Ishikawa (cell line): ENCODE measurements at regions not wholly inside any gene's neighbourhood (a gene's known extent, or its start where the extent isn't known, plus 50 kb on each side); places are given as distances from the start of the nearest gene placed in this dataset.

ENCODE experiments used
- CEBPB ChIP-seq: IDR thresholded peaks from 2 replicates; pipeline ENCODE4 v1.6.1; 2012
- CREB1 ChIP-seq: IDR thresholded peaks from 2 replicates; pipeline ENCODE4 v1.6.1; 2012; ENCODE audit warnings: low read depth
- EGR1 ChIP-seq: IDR thresholded peaks from 2 replicates; pipeline ENCODE4 v1.6.1; 2012
- EP300 ChIP-seq: IDR thresholded peaks from 2 replicates; pipeline ENCODE4 v1.6.1; 2012; ENCODE audit warnings: borderline replicate concordance
- FOXM1 ChIP-seq: IDR thresholded peaks from 2 replicates; pipeline ENCODE4 v1.6.1; 2012; ENCODE audit warnings: low read depth, borderline replicate concordance
- NFIC ChIP-seq: IDR thresholded peaks from 2 replicates; pipeline ENCODE4 v1.6.1; 2012
- RAD21 ChIP-seq: IDR thresholded peaks from 2 replicates; pipeline ENCODE4 v1.6.1; 2012; ENCODE audit warnings: low read depth
- TAF1 ChIP-seq: IDR thresholded peaks from 2 replicates; pipeline ENCODE4 v1.6.1; 2012; ENCODE audit warnings: low read depth, mild to moderate bottlenecking
- TCF12 ChIP-seq: IDR thresholded peaks from 2 replicates; pipeline ENCODE4 v1.6.1; 2012; ENCODE audit warnings: low read depth
- TEAD4 ChIP-seq: IDR thresholded peaks from 2 replicates; pipeline ENCODE4 v1.6.1; 2012
- YY1 ChIP-seq: IDR thresholded peaks from 2 replicates; pipeline ENCODE4 v1.6.1; 2012; ENCODE audit warnings: low read depth
- ZBTB7A ChIP-seq: IDR thresholded peaks from 2 replicates; pipeline ENCODE4 v1.6.1; 2012; ENCODE audit warnings: low read depth
- TF ChIP-seq, protein P1 (sequence below): IDR thresholded peaks from 2 replicates; pipeline ENCODE4 v1.6.1; 2012
- TF ChIP-seq, protein P2 (sequence below): IDR thresholded peaks from 2 replicates; pipeline ENCODE4 v1.6.1; 2012
- TF ChIP-seq, protein P3 (sequence below): IDR thresholded peaks from 2 replicates; pipeline ENCODE4 v1.6.1; 2012; ENCODE audit warnings: low read depth, mild to moderate bottlenecking

DNA sequence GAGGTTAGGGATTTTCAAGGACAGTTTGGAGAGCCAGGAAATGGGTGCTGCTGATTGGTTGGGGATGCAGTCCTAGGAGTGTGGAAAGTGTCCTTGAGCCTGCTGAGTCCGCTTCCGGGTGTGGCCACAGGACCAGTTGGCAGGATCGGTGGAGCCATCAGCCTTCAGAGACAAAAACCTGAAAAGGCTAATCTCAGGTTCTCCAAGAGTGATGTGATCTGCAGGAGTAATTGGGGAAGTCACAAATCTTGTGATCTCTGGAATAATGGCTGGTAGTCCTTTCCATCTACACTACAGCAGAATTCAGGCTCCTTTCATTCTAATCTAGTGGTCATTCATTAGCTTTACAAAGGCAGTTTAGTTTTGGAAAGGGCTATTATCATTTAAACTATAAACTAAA, 55.9 kb upstream of the BMP2K start:
- TF ChIP-seq TAF1 (no peak), YY1 (no peak), CREB1 (no peak), TCF12 (no peak), NFIC (no peak), ZBTB7A (no peak), TEAD4 (no peak), RAD21 (no peak), FOXM1 (no peak), EGR1 (no peak), CEBPB (no peak), EP300 (no peak)
- TF ChIP-seq, protein P1, sequence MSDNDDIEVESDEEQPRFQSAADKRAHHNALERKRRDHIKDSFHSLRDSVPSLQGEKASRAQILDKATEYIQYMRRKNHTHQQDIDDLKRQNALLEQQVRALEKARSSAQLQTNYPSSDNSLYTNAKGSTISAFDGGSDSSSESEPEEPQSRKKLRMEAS: no peak
- TF ChIP-seq, protein P2, sequence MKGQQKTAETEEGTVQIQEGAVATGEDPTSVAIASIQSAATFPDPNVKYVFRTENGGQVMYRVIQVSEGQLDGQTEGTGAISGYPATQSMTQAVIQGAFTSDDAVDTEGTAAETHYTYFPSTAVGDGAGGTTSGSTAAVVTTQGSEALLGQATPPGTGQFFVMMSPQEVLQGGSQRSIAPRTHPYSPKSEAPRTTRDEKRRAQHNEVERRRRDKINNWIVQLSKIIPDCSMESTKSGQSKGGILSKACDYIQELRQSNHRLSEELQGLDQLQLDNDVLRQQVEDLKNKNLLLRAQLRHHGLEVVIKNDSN: no peak
- TF ChIP-seq, protein P3, sequence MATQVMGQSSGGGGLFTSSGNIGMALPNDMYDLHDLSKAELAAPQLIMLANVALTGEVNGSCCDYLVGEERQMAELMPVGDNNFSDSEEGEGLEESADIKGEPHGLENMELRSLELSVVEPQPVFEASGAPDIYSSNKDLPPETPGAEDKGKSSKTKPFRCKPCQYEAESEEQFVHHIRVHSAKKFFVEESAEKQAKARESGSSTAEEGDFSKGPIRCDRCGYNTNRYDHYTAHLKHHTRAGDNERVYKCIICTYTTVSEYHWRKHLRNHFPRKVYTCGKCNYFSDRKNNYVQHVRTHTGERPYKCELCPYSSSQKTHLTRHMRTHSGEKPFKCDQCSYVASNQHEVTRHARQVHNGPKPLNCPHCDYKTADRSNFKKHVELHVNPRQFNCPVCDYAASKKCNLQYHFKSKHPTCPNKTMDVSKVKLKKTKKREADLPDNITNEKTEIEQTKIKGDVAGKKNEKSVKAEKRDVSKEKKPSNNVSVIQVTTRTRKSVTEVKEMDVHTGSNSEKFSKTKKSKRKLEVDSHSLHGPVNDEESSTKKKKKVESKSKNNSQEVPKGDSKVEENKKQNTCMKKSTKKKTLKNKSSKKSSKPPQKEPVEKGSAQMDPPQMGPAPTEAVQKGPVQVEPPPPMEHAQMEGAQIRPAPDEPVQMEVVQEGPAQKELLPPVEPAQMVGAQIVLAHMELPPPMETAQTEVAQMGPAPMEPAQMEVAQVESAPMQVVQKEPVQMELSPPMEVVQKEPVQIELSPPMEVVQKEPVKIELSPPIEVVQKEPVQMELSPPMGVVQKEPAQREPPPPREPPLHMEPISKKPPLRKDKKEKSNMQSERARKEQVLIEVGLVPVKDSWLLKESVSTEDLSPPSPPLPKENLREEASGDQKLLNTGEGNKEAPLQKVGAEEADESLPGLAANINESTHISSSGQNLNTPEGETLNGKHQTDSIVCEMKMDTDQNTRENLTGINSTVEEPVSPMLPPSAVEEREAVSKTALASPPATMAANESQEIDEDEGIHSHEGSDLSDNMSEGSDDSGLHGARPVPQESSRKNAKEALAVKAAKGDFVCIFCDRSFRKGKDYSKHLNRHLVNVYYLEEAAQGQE: no peak

DNA sequence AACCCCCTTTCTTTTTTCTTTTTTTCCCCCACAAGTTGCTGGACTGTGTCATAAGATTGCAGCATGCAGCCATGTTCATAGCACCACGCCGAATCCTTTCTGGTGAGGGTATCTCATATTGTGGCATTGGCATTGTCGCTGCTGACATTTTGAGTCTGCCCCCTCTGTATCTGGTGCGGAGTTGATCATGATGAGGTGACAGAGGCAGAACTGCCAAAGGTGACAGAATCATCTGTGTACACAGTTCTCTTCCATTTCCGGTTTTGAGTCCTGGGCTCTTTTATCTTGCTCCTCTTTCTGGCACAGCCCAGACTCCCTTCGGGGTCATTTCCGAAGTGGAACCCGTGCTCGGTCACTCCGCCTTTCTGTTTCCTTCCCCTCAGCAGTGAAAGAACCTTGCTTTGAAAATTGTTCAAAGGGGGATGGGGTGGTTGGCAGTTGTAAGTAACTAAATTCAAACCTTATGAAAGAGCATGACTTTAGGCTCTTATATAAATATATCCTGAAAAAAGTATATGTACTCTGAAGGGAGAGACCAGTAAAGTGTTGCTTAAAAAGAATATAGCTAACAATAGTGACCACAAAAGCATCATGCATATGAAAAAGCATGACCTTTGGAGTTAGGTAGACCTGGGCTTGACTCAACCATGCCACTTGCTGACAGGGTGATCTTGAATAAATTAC, 55.0 kb upstream of the BMP2K start:
- TF ChIP-seq TCF12 (no peak), CREB1 (no peak), NFIC (no peak), ZBTB7A (no peak), TAF1 (no peak), YY1 (no peak), EP300 (no peak), EGR1 (no peak), CEBPB (no peak), TEAD4 (no peak), FOXM1 (no peak)
- TF ChIP-seq, protein P3: no peak
- TF ChIP-seq, protein P1: no peak
- TF ChIP-seq, protein P2: no peak

DNA sequence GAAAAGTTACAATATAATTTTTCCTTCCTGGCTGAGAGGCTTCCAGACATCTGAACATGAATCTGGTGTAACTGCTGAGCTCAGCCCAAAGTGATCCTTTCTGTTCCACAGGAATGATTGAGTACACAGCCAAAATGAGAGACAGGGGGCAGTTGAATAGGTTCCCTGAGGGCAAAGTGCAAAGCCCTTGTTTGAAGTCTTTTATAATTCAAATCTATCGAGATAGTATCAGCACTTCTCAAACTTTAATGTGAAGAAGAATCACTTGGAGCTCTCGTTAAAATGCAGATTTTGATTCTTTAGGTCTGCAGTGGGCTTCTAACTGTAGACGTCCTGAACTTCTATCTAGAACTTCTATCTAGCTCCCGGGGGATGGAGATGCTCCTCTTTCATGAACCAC, 54.4 kb upstream of the BMP2K start:
- no peak for TF ChIP-seq EP300
- TF ChIP-seq, protein P2: no peak
- no peak for TF ChIP-seq CEBPB
- TF ChIP-seq YY1: no peak
- TF ChIP-seq ZBTB7A: no peak
- TF ChIP-seq NFIC: no peak
- no peak for TF ChIP-seq TEAD4
- no peak for TF ChIP-seq FOXM1
- TF ChIP-seq RAD21: no peak
- no peak for TF ChIP-seq TCF12
- TF ChIP-seq, protein P3: no peak
- TF ChIP-seq CREB1: no peak
- TF ChIP-seq, protein P1: no peak
